HUES6 (cell line): ENCODE measurements at regions not wholly inside any gene's neighbourhood (a gene's known extent, or its start where the extent isn't known, plus 50 kb on each side); places are given as distances from the start of the nearest gene placed in this dataset.

Experiments used
- H3K27ac ChIP-seq: 2 replicates; pipeline ENCODE4 v1.7.0; 2013; ENCODE audit warnings: low read depth, mild to moderate bottlenecking, low read length, inconsistent platforms
- H3K27me3 ChIP-seq: 2 replicates; pipeline ENCODE4 v1.6.1; 2013; ENCODE audit warnings: low read length; ENCODE audit not compliant: control insufficient read depth, insufficient read depth
- H3K36me3 ChIP-seq: 2 replicates; pipeline ENCODE4 v1.6.1; 2013; ENCODE audit warnings: low read length; ENCODE audit not compliant: control insufficient read depth, insufficient read depth
- H3K4me1 ChIP-seq: 2 replicates; pipeline ENCODE4 v1.6.1; 2013; ENCODE audit warnings: low read length; ENCODE audit not compliant: control insufficient read depth, insufficient read depth
- H3K4me3 ChIP-seq: 2 replicates; pipeline ENCODE4 v1.5.1; 2013; ENCODE audit warnings: low read depth, low read length
- H3K9ac ChIP-seq: one replicate; pipeline ENCODE4 v1.6.1; 2013; ENCODE audit warnings: mild to moderate bottlenecking, low read length
- H3K9me3 ChIP-seq: 2 replicates; pipeline ENCODE4 v1.6.1; 2013; ENCODE audit warnings: low read depth, low read length; ENCODE audit not compliant: control insufficient read depth, insufficient read depth

- Histone ChIP-seq H3K27ac (no peak overlapping the region), H3K27me3 (peaks cover 34% of the 10 kb centered on the region), H3K4me1 (peaks cover 14% of the 10 kb centered on the region; the same call in 1 of the 2 replicates), H3K9ac (no peak overlapping the region), H3K4me3 (no peak overlapping the region), H3K36me3 (no peaks in the 10 kb centered on the region), H3K9me3 (no peaks in the 10 kb centered on the region)
Measured at GRCh38 chr2:217249121-217250012, 389.5 kb upstream of the TNP1 start.

- H3K27me3 ChIP-seq: peaks cover 24% of the 10 kb centered on the region
- H3K36me3 ChIP-seq: no peaks in the 10 kb centered on the region
- H3K9ac ChIP-seq: no peak overlapping the region
- H3K4me3 ChIP-seq: no peak overlapping the region
- H3K27ac ChIP-seq: no peak overlapping the region
- H3K4me1 ChIP-seq: peaks cover 14% of the 10 kb centered on the region; the same call in 1 of the 2 replicates
- no peaks in the 10 kb centered on the region for H3K9me3 ChIP-seq
Measured at GRCh38 chr2:217248312-217248935, 388.6 kb upstream of the TNP1 start.

- no peak overlapping the region for H3K4me3 ChIP-seq
- H3K9ac ChIP-seq: no peak overlapping the region
- H3K4me1 ChIP-seq: peaks cover 14% of the 10 kb centered on the region; the same call in 1 of the 2 replicates
- peaks cover 15% of the 10 kb centered on the region; the same call in 1 of the 2 replicates for H3K27me3 ChIP-seq
- H3K9me3 ChIP-seq: no peaks in the 10 kb centered on the region
- no peak overlapping the region for H3K27ac ChIP-seq
- no peaks in the 10 kb centered on the region for H3K36me3 ChIP-seq
Measured at GRCh38 chr2:217247476-217247875, 387.6 kb upstream of the TNP1 start.

- Histone ChIP-seq H3K36me3 (no peaks in the 10 kb centered on the region), H3K4me1 (peaks cover 14% of the 10 kb centered on the region; the same call in 1 of the 2 replicates), H3K9me3 (no peaks in the 10 kb centered on the region)
Measured at GRCh38 chr2:217246108-217246507, 386.2 kb upstream of the TNP1 start.

GRCh38 chr2:217244815-217245214 is 385.0 kb upstream of the TNP1 start:
- H3K9ac ChIP-seq: no peak overlapping the region
- peaks cover 9% of the 10 kb centered on the region; the same call in 1 of the 2 replicates for H3K27me3 ChIP-seq
- peaks cover 10% of the 10 kb centered on the region; the same call in 1 of the 2 replicates for H3K4me1 ChIP-seq
- no peaks in the 10 kb centered on the region for H3K9me3 ChIP-seq
- H3K27ac ChIP-seq: no peak overlapping the region
- no peak overlapping the region for H3K4me3 ChIP-seq
- H3K36me3 ChIP-seq: no peaks in the 10 kb centered on the region

More at GRCh38 chr2:217246108-217246507, 386.2 kb upstream of the TNP1 start:
- Histone ChIP-seq H3K4me3 (no peak overlapping the region), H3K9ac (no peak overlapping the region), H3K27ac (no peak overlapping the region), H3K27me3 (peaks cover 9% of the 10 kb centered on the region; the same call in 1 of the 2 replicates)

GRCh38 chr2:217242947-217243346 is 383.1 kb upstream of the TNP1 start:
- Histone ChIP-seq H3K36me3 (no peaks in the 10 kb centered on the region), H3K27me3 (peaks cover 3% of the 10 kb centered on the region; the same call in 1 of the 2 replicates), H3K4me1 (peaks cover 2% of the 10 kb centered on the region; the same call in 1 of the 2 replicates)

GRCh38 chr2:217231724-217232123 is 371.9 kb upstream of the TNP1 start:
- H3K4me1 ChIP-seq: no peaks in the 10 kb centered on the region
- 0 out of 2 replicates have a peak, but pooled peaks cover 3% of the 10 kb centered on the region for H3K9me3 ChIP-seq
- no peaks in the 10 kb centered on the region for H3K27me3 ChIP-seq
- H3K9ac ChIP-seq: no peak overlapping the region
- no peak overlapping the region for H3K27ac ChIP-seq
- no peaks in the 10 kb centered on the region for H3K36me3 ChIP-seq
- H3K4me3 ChIP-seq: no peak overlapping the region

More at GRCh38 chr2:217242947-217243346, 383.1 kb upstream of the TNP1 start:
- no peaks in the 10 kb centered on the region for H3K9me3 ChIP-seq
- H3K9ac ChIP-seq: no peak overlapping the region
- H3K4me3 ChIP-seq: no peak overlapping the region
- no peak overlapping the region for H3K27ac ChIP-seq

DNA sequence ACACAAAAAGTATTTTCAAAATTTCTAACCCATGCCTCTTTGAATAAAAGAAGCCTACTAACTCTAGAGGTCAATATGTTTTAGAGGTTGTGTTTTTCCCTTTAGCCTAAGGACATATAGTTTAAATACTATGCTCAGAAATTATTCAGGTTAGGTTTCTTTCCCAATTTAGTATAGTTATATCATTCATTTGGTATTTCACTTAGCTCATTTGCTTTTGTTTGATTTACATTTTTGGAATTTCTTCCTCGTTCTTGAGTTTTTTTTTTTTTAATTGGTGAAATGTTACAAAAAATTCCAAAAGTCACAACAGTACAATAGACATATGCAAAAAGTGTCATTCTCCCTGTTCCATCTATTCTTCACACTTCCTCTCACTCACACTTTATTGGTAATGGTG is 371.3 kb upstream of the TNP1 start:
- no peak overlapping the region for H3K9ac ChIP-seq
- H3K27me3 ChIP-seq: no peaks in the 10 kb centered on the region
- H3K27ac ChIP-seq: no peak overlapping the region
- H3K36me3 ChIP-seq: no peaks in the 10 kb centered on the region
- H3K4me3 ChIP-seq: no peak overlapping the region
- no peaks in the 10 kb centered on the region for H3K4me1 ChIP-seq
- H3K9me3 ChIP-seq: no peaks in the 10 kb centered on the region

DNA sequence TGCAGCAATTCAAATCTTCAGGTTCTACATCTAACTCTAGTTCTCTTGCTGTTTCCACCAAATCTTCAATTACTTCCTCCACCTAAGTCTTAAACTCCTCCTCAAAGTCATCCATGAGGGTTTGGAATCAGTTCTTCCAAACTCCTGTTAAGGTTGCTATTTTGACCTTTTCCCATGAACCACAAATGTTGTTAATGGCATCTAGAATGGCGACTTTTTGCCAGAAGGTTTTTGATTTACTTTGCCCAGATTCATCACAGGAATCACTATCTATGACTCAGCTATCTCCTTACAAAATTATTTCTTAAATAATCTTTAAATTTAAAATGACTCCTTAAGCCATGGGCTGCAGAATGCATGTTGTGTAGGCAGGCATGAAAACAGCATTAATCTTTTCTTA is 368.9 kb upstream of the TNP1 start:
- H3K4me1 ChIP-seq: no peaks in the 10 kb centered on the region
- H3K9ac ChIP-seq: no peak overlapping the region
- H3K27ac ChIP-seq: no peak overlapping the region
- no peaks in the 10 kb centered on the region for H3K9me3 ChIP-seq
- no peaks in the 10 kb centered on the region for H3K27me3 ChIP-seq
- no peak overlapping the region for H3K4me3 ChIP-seq
- H3K36me3 ChIP-seq: no peaks in the 10 kb centered on the region

GRCh38 chr2:217227794-217228193 is 367.9 kb upstream of the TNP1 start:
- Histone ChIP-seq H3K4me3 (no peak overlapping the region), H3K27me3 (no peaks in the 10 kb centered on the region), H3K4me1 (no peaks in the 10 kb centered on the region)

GRCh38 chr2:217225596-217225995 is 365.7 kb upstream of the TNP1 start:
- no peaks in the 10 kb centered on the region for H3K27me3 ChIP-seq

More at GRCh38 chr2:217227794-217228193, 367.9 kb upstream of the TNP1 start:
- Histone ChIP-seq H3K36me3 (no peaks in the 10 kb centered on the region), H3K9ac (no peak overlapping the region), H3K27ac (no peak overlapping the region), H3K9me3 (no peaks in the 10 kb centered on the region)

More at GRCh38 chr2:217225596-217225995, 365.7 kb upstream of the TNP1 start:
- Histone ChIP-seq H3K9me3 (no peaks in the 10 kb centered on the region), H3K9ac (no peak overlapping the region), H3K36me3 (no peaks in the 10 kb centered on the region), H3K27ac (no peak overlapping the region), H3K4me3 (no peak overlapping the region), H3K4me1 (no peaks in the 10 kb centered on the region)
